ENCODE measurements at regions not wholly inside any gene's neighbourhood (a gene's known extent, or its start where the extent isn't known, plus 50 kb on each side); places are given as distances from the start of the nearest gene placed in this dataset.

DNA sequence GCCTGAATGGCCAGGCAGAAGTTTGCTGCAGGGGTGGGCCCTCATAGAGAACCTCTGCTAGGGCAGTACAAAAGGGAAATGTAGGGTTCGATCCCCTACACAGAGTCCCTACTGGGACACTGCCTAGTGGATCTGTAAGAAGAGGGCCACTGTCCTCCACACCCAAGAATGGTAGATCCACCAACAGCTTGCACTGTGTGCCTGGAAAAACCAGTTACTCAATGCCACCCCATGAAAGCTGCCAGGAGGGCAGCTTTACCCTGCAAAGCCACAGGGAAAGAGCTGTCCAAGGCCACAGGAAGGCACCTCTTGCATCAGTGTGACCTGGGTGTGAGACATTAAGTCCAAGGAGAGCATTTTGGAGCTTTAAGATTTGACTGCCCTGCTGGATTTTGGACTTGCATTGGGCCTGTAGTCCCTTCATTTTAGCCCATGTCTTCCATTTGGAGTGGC lies 781.6 kb downstream of the TRAM1L1 start (continued):
- TF ChIP-seq REST (IDR thresholded peaks at IDR 0.05; ENCODE audit: unreplicated experiment) (no peak), CREB1 (CRISPR knock-in tag; IDR thresholded peaks at IDR 0.05; ENCODE audit: low read depth) (no peak), POLR2AphosphoS5 (IDR thresholded peaks at IDR 0.05; ENCODE audit: low read depth) (no peak), EZH2 (IDR thresholded peaks at IDR 0.05; ENCODE audit: low read depth, unreplicated experiment) (no peak)

DNA sequence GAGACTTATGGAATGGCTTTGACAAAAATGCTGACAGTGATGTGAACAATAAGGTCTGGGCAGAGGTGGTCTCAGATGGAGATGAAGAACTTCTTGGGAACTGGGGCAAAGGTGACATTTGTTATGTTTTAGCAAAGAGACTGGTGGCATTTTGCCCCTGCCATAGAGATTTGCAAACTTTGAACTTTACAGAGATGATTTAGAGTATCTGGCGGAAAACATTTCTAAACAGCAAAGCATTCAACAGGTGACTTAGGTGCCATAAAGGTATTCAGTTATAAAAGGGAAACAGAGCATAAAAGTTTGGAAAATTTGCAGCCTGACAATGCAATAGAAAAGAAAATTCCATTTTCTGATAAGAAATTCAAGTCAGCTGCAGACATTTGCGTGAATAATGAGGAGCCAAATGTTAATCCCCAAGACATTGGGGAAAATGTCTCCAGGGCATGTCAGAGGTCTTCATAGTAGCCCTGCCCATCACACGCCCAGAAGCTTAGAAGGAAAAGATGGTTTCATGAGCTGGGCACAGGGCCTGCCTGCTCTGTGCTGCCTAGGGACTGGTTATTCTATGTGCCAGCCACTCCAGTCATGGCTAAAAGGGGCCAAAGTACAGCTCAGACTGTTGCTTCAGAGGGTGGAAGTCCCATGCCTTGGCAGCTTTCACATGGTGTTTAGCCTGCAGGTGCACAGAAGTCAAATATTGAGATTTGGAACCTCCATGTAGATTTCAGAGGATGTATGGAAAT lies 782.2 kb downstream of the TRAM1L1 start:
- Mint-ChIP-seq H3K4me3 (no peak overlapping the region), H3K4me1 (no peaks in the 10 kb centered on the region), H3K36me3 (ENCODE audit: low read depth) (no peaks in the 10 kb centered on the region), H3K27ac (no peak overlapping the region), H3K27me3 (ENCODE audit: insufficient read depth, low read depth, poor library complexity) (peaks cover 2% of the 10 kb centered on the region), H3K9me3 (no peaks in the 10 kb centered on the region; the same call in 2 of the 3 replicates)
- Histone ChIP-seq H3F3A (replicated peaks; ENCODE audit: low read depth) (no peaks in the 10 kb centered on the region), H3K27ac (ENCODE audit: low read depth) (no peak overlapping the region), H3K4me1 (ENCODE audit: insufficient read depth) (no peaks in the 10 kb centered on the region), H3K4me2 (no peak overlapping the region), H3K9me2 (ENCODE audit: insufficient read depth) (no peaks in the 10 kb centered on the region; the same call in 1 of the 2 replicates), H2AFZ (no peak overlapping the region), H3K4me3 (no peak overlapping the region), H3K36me3 (ENCODE audit: insufficient read depth) (no peaks in the 10 kb centered on the region), H3K79me2 (replicated peaks; ENCODE audit: insufficient read depth) (no peaks in the 10 kb centered on the region), H3K27me3 (ENCODE audit: insufficient read depth) (no peaks in the 10 kb centered on the region), H4K20me1 (replicated peaks; ENCODE audit: insufficient read depth) (no peaks in the 10 kb centered on the region)
- no peak for ATAC-seq
- DNase-seq (ENCODE audit: low spot score) = no peak
- TF ChIP-seq EZH2 (IDR thresholded peaks at IDR 0.05; ENCODE audit: low read depth, unreplicated experiment) (no peak), ETS1 (IDR thresholded peaks at IDR 0.05) (no peak), NANOG (IDR thresholded peaks at IDR 0.05; ENCODE audit: borderline replicate concordance) (no peak), JUNB (IDR thresholded peaks at IDR 0.05; ENCODE audit: unreplicated experiment) (no peak), POLR2AphosphoS5 (IDR thresholded peaks at IDR 0.05; ENCODE audit: low read depth) (no peak), STAT1 (IDR thresholded peaks at IDR 0.05; ENCODE audit: unreplicated experiment) (no peak), ZNF462 (CRISPR knock-in tag; IDR thresholded peaks at IDR 0.05) (no peak), EZH2phosphoT487 (IDR thresholded peaks at IDR 0.05; ENCODE audit: unreplicated experiment) (no peak), ZNF114 (CRISPR knock-in tag; IDR thresholded peaks at IDR 0.05) (no peak), CREB1 (CRISPR knock-in tag; IDR thresholded peaks at IDR 0.05; ENCODE audit: low read depth) (no peak)

All from GM23338 (cell line).